H1 (cell line): ENCODE measurements at regions not wholly inside any gene's neighbourhood (a gene's known extent, or its start where the extent isn't known, plus 50 kb on each side); places are given as distances from the start of the nearest gene placed in this dataset.

Experiments
- TBP ChIP-seq: IDR thresholded peaks from 2 replicates; pipeline ENCODE4 v1.6.1; 2011; ENCODE audit warnings: low read depth, low read length, improper control_type of control experiment
- USF2 ChIP-seq: IDR thresholded peaks from 2 replicates; pipeline ENCODE4 v1.6.1; 2011; ENCODE audit warnings: low read length, improper control_type of control experiment

GRCh38 chr14:98840091-98840490, 431.9 kb downstream of the BCL11B start (continued):
- TF ChIP-seq TBP, result no peak
- TF ChIP-seq USF2, result no peak
